ENCODE measurements at regions not wholly inside any gene's neighbourhood (a gene's known extent, or its start where the extent isn't known, plus 50 kb on each side); places are given as distances from the start of the nearest gene placed in this dataset.
A peak's percentile ranks its signal among the peaks of the same experiment; 100 is the strongest.

DNA sequence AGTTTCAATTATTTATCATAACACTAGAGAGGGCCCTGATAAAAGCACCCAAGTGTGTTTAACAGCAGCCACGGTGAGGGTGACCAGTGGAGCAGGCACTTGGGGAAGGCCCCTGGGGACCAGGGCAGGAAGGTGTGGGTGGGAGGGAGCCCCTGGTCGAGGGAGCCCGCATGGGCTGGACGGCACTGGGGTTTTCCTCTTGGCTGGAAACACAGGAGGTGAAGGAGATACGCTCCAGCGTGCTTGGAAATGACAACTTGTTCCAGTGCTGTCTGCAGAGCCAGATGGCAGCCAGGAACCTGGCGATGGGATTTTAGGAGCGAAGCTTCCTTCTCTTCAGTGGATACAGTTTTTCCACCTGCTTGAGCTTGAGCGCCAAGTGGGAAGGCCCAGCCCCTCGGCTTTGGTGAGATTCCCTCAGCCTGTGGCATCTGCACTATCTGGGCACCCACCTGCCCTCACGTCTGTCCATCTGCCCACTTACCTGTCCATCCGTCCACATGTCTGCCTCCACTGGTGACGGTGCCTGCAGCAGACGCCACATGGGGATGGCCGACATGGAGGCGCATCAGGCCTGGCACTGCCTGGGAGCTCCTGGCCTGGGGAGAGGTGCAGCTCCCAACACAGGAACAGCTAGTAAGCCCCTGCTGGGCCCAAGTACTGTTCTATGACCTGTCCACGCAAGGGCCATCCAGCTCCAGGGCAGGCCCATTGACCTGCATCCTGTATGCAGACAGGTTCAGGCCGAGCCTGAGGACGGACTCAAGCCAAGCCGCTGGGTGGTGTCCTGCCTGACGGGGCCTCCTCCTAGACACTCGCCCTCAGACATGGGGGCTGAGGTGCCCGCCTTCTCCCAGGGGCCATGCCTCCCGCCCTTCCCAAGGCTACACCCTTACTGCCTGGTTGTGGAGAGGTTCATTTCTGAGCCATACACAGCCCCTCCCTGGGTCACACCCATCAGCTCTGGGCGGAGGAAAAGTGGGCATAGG, 192.2 kb upstream of the C14orf180 start:
- ChIA-PET CTCF (interaction anchor here (0.5 kb wide), 1 partner anchor 22 kb away, joined by 3 read pairs; no protein-coding TSS in a partner anchor), POLR2A (no interaction called here)
- TF ChIP-seq KLF1 (tag by site-specific recombination; IDR thresholded peaks at IDR 0.05) (peak; percentile 99), ZNF560 (tag by site-specific recombination; IDR thresholded peaks at IDR 0.05; ENCODE audit: borderline replicate concordance) (no peak), ZNF48 (tag by site-specific recombination; IDR thresholded peaks at IDR 0.05) (no peak)
- TF ChIP-seq, protein P1, sequence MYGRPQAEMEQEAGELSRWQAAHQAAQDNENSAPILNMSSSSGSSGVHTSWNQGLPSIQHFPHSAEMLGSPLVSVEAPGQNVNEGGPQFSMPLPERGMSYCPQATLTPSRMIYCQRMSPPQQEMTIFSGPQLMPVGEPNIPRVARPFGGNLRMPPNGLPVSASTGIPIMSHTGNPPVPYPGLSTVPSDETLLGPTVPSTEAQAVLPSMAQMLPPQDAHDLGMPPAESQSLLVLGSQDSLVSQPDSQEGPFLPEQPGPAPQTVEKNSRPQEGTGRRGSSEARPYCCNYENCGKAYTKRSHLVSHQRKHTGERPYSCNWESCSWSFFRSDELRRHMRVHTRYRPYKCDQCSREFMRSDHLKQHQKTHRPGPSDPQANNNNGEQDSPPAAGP (tag by site-specific recombination; IDR thresholded peaks at IDR 0.05): peak; percentile 82
- no peaks in the 10 kb centered on the region for H3K9me3 ChIP-seq (ENCODE audit: control insufficient read depth, insufficient read depth, low read depth, low read length)
- H3K4me3 ChIP-seq (ENCODE audit: low read depth, low read length): no peak overlapping the region
- H3K4me1 ChIP-seq (ENCODE audit: control insufficient read depth, insufficient read depth, low read length): no peaks in the 10 kb centered on the region
- H3K27ac ChIP-seq (ENCODE audit: extremely low read depth, low read depth, low read length): no peak overlapping the region
- no peaks in the 10 kb centered on the region for H3K36me3 ChIP-seq (ENCODE audit: control insufficient read depth in 2 of 2, insufficient read depth in 1 of 2, low read length in 2 of 2)

DNA sequence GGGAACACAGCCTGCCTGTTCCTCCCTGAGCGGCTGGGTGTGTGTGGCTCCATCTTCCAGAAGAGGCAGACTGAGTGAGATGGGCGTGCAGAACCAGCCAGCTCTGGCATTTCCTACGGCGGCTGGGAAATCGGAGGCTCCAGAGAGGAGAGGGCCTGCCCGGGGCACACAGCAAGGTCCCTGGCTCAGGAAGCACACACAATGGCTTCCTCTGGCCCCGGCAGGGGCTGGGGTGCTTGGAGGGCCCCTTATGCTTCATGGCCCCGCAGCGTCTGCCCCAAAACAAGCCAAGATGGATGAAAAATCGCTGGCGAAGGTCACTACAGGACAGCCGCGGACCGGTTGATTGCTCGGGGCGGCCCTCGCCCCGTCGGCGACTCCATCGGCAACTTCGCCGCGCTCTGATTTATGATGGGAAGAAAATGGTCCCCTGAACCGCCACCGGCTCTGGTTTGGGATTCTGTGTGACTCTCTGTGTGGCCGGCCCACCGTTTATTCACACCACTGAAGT, 191.5 kb upstream of the C14orf180 start:
- H3K9me3 ChIP-seq (ENCODE audit: control insufficient read depth, insufficient read depth, low read depth, low read length): no peaks in the 10 kb centered on the region
- TF ChIP-seq TCF7L2 (IDR thresholded peaks at IDR 0.05; ENCODE audit: borderline replicate concordance, low read depth, low read length) (no peak), ZNF514 (tag by site-specific recombination; IDR thresholded peaks at IDR 0.05) (no peak), ZNF391 (tag by site-specific recombination; IDR thresholded peaks at IDR 0.05; ENCODE audit: borderline replicate concordance, low read depth) (no peak), ZNF248 (tag by site-specific recombination; IDR thresholded peaks at IDR 0.05) (no peak), YY2 (tag by site-specific recombination; IDR thresholded peaks at IDR 0.05) (no peak), ZNF621 (tag by site-specific recombination; IDR thresholded peaks at IDR 0.05) (no peak), ZNF24 (tag by site-specific recombination; IDR thresholded peaks at IDR 0.05) (no peak), ZNF48 (tag by site-specific recombination; IDR thresholded peaks at IDR 0.05) (no peak), ZNF776 (tag by site-specific recombination; IDR thresholded peaks at IDR 0.05; ENCODE audit: borderline replicate concordance) (no peak), ZNF510 (tag by site-specific recombination; IDR thresholded peaks at IDR 0.05; ENCODE audit: insufficient replicate concordance) (no peak), ZNF138 (tag by site-specific recombination; IDR thresholded peaks at IDR 0.05; ENCODE audit: borderline replicate concordance) (no peak), GFI1B (tag by site-specific recombination; IDR thresholded peaks at IDR 0.05) (no peak), ZNF76 (tag by site-specific recombination; IDR thresholded peaks at IDR 0.05; ENCODE audit: borderline replicate concordance, low read depth) (no peak), BCL11B (tag by site-specific recombination; IDR thresholded peaks at IDR 0.05; ENCODE audit: low read depth) (no peak), ZNF785 (tag by site-specific recombination; IDR thresholded peaks at IDR 0.05) (no peak), ZNF112 (tag by site-specific recombination; IDR thresholded peaks at IDR 0.05) (no peak), HOXA7 (CRISPR knock-in tag; IDR thresholded peaks at IDR 0.05; ENCODE audit: borderline replicate concordance) (no peak)
- TF ChIP-seq, protein P2, sequence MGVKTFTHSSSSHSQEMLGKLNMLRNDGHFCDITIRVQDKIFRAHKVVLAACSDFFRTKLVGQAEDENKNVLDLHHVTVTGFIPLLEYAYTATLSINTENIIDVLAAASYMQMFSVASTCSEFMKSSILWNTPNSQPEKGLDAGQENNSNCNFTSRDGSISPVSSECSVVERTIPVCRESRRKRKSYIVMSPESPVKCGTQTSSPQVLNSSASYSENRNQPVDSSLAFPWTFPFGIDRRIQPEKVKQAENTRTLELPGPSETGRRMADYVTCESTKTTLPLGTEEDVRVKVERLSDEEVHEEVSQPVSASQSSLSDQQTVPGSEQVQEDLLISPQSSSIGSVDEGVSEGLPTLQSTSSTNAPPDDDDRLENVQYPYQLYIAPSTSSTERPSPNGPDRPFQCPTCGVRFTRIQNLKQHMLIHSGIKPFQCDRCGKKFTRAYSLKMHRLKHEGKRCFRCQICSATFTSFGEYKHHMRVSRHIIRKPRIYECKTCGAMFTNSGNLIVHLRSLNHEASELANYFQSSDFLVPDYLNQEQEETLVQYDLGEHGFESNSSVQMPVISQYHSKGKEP (tag by site-specific recombination; IDR thresholded peaks at IDR 0.05): no peak
- H3K27ac ChIP-seq (ENCODE audit: extremely low read depth, low read depth, low read length): no peak overlapping the region
- CTCF ChIA-PET: interaction anchor here (0.5 kb wide), 1 partner anchor 23 kb away, joined by 3 read pairs; no protein-coding TSS in a partner anchor
- POLR2A ChIA-PET: no interaction called here
- no peaks in the 10 kb centered on the region for H3K4me1 ChIP-seq (ENCODE audit: control insufficient read depth, insufficient read depth, low read length)
- no peak overlapping the region for H3K4me3 ChIP-seq (ENCODE audit: low read depth, low read length)
- no peaks in the 10 kb centered on the region for H3K36me3 ChIP-seq (ENCODE audit: control insufficient read depth in 2 of 2, insufficient read depth in 1 of 2, low read length in 2 of 2)

Data from HEK293 (cell line).